Fibroblast of skin of left biceps (primary cell): ENCODE measurements at regions not wholly inside any gene's neighbourhood (a gene's known extent, or its start where the extent isn't known, plus 50 kb on each side); places are given as distances from the start of the nearest gene placed in this dataset.
"Not testable (repeated sequence)": the region's sequence is repeated elsewhere in the genome, so short reads cannot be mapped to it uniquely, and the experiment has no call there.

Experiments
- DNase-seq, 2 experiments: peaks; one replicate each; pipeline ENCODE4 v3.0.0-alpha.2; 2013; ENCODE audit warnings: low read depth in 2 of 2

DNA sequence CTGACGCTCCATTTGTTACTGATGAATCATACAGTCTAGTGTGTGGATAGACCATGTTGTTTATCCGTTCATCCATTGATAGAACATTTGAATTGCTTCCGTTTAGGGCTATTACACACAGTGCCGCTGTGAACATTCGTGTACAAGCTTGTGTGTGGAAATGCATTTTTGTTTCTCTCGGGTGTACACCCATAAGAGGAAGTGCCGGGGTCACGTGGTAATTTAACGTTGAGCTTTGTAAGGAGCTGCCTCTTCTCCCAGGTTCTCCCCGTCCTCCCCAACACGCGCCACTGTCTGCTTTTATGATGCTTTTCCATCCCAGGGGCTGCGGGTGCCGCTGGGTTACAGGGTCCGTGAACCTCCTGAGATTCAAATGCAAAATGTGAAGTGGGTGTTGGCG, 142.3 kb downstream of the IGLL1 start:
- DNase-seq, result no peak

DNA sequence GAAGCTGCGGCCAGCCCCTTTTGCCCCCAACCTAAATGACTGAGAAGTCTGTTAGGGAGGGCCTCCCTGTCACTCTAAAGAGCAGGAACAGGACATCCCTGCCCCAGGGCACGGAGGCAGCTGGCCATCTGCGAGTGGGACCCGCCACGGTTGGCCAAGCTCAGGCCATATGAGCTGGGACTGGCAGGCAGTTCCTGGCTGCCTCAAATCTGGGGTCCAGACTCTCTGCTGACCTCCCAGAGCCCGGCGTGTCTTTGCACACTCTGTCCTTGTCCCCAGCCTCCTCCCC, 143.0 kb downstream of the IGLL1 start:
- DNase-seq, result not testable (repeated sequence)

DNA sequence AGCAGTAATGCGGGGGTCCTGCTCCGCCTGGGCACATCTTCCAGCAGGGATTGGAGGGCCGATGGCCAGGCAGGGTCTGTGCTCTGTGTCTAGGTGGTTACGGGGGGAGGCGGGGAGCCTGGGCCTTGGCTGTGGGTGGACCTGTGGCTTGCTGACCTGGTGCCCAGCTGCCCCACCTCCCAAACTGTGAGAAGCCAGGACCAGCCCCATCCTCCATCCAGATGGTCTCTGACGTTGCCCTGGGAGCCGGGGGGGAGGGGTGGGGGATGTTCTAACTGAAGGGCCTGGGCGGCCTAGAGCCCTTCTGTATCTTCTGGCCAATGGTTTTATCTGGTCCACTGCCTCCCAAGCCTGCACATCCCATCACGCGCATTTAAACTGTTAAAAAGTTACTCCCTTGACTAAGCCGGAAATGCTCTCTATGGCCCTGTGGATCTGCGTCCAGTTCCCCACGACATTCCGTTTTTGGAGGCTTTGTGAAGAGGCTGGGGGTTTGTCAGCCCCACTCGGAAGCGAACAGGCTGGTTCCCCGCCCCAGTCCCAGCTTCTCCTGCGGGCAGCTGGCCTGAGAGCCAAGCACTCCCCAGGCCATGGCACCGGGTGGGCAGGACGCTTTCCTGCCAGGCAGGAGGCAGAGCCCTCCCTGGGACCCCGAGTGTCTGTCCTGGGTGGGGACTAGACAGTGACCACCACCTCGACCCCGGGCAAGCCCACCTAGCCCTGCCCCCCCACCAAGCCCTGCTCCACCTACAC, 143.6 kb downstream of the IGLL1 start:
- not testable (repeated sequence) for DNase-seq

DNA sequence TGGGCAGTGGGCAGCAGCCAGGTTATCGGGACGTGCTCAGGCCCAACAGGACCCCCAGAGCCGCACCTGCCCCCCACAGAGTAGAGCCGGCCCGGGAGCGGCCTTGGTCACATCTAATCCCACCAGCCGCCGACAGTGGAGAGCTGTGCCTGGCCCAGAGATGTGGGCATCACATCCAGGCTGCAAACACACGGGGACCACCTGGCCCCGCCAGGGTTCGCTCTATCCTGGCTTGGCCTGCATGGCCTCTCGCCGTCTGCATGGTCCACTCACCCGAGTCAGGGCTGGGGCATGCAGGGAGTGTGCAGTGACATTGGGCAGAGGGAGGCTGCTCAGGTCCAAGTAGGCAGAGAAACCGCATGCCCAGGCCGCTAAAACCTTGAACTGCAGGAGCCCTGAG, 144.9 kb downstream of the IGLL1 start:
- DNase-seq, result not testable (repeated sequence)

DNA sequence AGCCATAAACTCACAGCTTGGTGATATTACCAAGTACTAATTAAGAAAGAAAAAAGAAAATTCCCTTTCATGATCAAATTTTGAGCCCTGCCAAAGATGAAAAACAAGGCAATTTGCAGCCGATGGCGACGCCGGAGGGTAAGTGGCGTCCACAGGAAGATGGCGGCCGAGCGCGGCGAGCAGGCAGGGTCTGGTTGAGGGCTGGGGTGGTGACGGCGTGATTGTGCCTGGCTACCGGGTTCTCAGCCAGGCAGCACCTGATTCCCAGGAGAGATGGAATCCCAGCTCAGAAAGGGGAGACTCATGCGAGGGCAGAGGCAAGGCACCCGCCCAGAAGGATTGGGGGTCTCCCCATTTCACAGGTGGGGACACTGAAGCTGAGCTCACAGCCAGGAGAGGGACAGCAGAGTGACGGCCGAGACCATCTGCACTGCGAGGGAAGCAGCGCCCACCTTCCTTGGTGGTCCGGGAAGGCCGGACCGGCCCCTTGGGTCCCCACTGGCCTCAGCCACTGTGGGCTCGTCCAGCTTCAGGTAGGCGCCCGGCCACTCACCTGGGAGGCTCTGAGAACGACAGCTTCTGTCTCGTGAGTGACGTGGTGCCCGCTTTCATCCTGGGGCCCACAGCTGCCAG, 145.8 kb downstream of the IGLL1 start:
- DNase-seq, result not testable (repeated sequence)

DNA sequence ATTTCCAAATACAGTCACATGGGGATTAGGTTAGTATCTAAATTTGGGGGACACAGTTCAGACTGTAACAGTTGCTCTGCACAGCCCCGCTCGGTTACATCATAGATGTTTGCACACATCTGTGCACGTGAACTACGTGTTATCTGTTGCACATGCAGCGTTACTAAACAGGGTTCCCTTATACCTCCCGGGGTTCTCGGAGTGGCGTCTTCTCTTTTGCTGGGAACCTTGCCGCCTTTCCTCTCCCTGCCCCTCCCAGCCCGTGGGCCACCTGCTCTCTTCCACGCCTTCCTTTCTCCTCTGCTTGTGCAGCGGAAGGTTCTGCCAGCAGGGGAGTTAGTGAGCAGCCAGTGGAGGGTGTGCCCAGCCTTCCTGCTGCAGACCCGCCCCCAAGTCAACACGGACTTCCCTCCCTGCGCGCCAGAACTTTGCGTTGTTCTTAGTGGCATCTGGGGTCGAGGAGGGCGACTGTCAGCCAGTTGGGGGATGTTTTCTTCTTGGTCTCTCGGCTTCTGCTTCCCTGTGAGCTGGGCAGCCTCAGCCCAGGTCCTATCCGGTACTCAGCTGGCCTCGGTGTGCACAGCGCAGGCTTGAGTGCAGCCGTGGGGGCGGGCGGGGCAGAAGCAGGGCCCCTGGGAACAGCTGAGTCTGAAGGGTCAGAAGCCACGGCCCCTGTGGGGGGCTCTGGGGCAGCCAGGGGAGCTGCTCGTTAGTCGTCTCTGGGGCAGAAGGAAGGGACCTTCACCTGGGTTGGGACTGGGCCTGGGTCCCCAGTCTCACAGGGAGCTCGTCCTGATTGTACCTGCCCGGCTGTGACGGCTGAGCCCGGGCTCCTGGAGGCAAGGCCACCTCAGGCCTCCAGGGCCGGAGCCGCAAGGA, 146.7 kb downstream of the IGLL1 start:
- not testable (repeated sequence) for DNase-seq

DNA sequence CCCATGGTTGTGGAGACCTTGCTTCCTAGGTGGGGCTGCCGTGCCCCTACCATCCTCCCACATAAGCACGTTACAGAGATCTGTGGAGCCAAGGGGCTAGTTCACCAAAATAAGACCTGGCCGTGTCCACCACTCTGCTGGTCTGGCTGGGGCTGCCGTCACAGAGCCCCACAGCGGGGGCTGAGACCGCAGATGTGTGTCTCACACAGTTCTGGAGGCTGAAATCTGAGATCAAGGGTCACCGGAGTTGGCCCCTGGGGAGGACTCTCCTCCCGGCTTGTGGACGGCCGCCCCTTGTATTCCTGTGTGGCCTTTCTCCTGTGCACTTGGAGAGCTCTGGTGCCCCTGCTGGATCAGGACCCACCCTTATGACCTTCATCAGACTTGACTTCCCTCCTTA, 147.4 kb downstream of the IGLL1 start:
- not testable (repeated sequence) for DNase-seq

DNA sequence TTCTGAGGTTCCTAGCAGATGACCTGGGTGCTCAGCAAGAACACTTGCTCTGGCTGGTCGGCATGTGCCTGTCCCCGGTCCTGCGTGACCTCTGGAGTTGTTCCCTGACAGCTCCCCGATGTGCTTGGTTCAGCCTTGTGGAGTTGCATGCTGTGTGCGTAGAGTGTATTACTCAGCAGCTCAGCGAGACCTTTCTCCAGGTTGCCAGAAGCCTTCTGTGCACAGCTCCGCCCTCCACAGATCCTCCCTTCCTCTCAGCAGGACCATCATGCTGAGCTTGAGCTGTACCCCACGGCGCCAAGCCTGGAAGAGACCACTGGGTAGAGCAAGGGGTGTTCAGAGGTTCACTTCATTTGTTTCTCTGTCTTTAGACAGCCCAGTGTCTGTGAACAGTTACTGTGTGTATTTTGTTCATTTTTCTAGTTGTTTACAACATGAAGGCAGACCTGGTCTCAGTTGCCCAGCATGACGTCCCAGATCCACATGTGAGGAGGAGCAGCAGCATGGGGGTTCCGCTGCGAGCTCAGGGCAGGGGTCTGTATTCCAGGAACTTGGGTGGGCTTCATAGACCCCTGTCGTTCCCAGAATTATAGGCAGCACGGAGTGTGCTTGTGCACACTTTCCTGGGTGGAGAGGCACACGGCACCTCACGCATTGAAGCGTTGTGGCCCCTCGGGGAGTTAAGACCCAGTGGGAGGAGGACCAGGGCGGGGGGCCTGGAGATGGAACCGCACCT, 148.6 kb downstream of the IGLL1 start:
- DNase-seq, result no peak

DNA sequence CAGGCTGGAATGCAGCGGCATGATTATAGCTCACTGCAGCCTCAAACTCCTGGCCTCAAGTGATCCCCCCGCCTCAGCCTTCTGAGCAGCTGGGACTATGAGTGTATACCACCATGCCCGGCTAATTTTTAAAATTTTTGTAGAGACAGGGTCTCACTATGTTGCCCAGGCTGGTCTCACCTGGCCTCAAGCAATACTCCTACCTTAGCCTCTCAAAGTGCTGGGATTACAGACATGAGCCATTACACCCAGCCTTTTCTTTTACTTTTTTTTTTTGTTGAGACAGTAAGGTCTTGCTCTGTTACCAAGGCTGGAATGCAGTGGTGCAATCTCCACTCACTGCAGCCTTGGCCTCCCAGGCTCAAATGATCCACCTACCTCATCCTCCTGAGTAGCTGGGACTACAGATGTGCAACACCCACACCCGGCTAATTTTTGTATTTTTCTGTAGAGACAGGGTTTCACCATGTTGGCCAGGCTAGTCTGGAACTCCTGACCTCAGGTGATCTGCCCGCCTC, 155.5 kb downstream of the IGLL1 start:
- not testable (repeated sequence) for DNase-seq

DNA sequence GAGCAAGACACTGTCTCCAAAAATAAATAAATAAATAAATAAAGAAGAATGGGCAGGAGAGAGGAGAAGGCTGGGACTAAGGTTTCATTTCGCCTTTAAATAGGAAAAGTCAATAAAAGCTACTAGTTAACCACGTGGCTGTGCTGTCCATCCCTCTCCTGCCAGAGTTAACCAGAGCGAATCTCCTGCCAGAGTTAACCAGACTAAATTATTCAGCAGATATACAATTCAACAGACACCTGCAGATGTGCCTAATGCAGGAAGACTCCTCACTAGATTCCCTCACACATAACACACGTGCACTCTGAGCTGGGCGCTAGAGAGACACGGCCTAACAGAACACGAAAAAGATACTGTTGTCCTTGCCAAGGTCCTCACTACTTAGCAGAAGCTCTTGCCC, 156.1 kb downstream of the IGLL1 start:
- no peak for DNase-seq

DNA sequence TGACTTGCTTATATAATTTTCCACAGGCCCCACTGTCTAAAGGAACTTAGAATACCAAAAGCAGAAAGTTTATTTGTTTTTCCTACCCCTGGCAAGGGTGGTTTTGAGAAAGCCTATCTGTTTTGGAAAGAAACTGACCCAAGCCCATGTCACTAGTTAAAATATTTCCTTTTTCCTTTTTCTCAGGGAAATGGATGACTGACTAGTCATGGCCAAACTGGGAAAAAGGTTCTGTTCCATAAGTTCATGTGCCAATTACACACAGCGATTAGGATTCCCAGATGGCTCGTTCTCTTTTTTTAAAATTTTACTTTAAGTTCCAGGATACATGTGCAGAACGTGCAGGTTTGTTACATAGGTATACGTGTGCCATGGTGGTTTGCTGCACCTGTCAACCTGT, 157.8 kb downstream of the IGLL1 start:
- not testable (repeated sequence) for DNase-seq

DNA sequence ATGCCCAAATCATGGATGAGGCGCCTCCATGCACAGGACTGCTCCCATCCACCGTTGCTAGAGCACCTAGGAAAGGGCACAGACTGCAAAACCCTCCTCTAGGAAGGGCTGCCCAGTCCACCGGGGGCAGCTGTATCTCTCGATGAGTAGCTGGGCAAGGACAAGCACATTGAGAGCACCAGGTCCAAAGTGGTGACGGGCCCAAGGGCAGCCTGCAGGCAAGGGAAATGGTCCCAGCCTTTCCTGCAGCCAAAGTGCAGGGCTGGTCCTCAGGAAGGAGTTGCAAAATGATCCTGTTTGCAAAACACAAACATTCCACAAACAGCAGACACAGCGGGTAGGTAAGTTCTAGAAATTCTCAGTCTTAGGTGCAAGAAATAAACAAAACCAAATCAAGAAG, 158.8 kb downstream of the IGLL1 start:
- DNase-seq, result not testable (repeated sequence)

DNA sequence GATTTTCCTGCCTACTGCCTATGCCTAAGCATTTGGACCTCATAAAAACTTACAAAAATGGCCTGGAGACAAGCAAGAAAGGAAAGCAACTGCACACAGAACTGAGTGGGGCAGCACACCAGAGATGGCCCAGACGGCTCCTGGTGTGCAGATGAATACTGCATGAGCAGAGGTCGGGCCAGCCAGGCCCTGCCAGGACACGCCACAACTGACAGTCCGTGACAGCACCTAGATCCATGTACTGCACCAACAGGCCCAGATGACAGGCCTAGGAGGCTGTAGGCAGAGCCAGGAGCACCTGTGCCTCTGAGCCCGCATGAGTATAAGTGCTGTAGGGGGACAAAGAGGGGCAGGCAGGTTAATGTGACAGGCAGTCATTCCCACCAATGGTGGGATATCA, 160.2 kb downstream of the IGLL1 start:
- no peak for DNase-seq

DNA sequence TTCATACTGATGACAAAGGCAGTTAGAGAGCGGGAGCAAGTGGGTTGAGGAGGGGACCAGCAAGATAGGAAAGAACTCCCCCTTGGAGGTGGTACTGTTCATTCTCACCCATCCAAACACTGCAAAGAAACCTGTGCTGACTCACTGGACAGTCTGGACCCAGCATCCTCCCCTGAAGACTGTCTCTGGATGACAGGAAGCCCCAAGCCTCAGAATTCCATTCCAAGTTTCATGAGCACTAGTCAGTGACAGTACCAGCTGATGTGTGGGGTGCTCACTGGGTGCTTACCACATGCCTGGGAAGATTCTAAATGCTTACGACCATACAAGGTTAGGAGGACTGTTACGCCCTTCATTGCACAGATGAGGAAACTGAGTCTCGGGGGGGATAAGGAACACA, 160.9 kb downstream of the IGLL1 start:
- DNase-seq, result no peak

DNA sequence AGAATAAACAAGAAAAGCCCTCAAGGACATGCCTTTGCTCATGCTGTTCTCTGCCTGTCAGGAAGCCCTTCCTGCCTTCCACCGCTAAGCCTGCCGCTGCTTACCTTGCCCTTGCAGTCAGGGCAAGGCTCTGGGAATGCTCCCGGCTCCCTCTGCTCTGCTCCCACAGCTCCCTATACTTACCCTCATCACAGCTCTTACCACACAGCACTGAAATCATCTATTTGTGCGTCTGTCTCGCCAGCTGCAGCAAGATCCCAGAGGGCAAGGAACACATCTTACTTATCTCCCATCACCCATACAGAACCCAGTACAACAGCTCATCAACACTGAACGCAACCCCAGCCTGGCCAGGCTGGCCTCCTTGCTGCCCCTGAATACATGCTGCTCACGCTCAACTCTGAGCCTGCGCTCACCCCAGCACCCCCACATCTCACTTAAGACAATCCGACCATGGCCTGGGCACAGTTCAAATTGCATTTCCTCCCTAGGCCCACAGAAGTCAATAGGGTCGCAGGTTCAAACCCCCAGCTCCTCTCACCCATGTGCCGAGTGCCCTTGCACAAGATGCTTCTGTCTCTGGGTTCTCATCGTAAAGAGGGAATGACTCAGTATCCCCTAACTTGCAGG, 161.8 kb downstream of the IGLL1 start:
- no peak for DNase-seq

DNA sequence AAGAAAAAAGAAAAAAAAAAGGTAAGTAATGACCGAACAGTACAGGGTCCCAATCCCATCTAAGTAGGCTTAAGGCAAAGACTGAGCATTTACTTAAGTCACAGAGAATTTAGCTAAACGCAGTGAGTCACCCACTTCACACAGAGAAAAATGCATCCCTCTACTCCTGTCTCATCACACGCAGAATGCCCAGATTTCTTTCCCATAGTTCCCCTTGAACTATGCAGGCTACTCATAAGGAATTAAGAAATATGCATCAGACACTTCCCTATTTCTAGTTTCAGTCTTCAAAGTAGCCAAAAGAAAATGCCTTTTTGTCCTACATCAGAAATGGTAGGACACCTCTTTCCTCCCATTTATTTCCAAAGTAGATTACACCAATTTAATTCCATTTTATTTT, 162.8 kb downstream of the IGLL1 start:
- DNase-seq, result not testable (repeated sequence)

DNA sequence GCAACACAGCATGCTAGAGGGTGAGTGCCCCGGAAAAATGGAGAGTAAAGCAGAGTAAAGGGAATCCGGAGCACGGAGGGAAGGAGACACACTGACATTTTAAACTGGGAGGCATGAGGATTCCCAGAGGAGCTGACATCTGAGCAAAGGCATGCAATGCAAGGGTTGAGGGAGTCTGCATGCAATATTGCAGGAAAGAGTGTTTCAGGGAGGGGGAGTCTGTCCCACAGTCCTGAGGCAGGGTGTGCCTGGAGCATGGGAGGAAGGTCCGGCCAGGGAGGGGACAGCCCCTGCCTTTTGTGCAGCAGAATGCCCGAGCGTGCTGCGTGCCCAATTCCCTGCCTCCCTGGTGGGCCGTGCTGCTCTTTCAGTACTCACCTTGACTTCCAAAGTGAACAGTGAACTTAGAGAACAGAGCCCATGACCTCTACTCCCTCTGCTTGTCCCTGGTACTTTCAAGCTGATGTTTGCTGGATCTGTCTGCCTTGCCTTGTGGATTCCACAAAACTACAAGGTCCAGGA, 163.9 kb downstream of the IGLL1 start:
- DNase-seq, result not testable (repeated sequence)

DNA sequence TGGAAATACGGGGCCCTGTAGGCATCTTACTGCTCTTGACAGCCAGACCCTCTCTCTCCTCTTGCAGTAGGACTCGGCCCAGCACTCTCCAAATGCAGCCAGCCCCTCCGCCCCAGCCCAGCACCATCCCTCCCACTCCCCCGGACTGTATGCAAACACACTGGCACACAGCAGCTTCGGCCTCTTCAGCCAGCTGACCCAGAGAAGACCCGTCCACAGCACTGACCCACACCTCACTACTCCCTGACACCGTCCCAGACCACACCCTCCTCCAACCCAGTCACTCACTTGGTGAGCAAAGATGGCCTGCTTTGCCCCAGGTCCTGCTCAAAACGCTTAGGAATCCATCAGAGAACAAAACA, 164.6 kb downstream of the IGLL1 start:
- DNase-seq, result no peak

DNA sequence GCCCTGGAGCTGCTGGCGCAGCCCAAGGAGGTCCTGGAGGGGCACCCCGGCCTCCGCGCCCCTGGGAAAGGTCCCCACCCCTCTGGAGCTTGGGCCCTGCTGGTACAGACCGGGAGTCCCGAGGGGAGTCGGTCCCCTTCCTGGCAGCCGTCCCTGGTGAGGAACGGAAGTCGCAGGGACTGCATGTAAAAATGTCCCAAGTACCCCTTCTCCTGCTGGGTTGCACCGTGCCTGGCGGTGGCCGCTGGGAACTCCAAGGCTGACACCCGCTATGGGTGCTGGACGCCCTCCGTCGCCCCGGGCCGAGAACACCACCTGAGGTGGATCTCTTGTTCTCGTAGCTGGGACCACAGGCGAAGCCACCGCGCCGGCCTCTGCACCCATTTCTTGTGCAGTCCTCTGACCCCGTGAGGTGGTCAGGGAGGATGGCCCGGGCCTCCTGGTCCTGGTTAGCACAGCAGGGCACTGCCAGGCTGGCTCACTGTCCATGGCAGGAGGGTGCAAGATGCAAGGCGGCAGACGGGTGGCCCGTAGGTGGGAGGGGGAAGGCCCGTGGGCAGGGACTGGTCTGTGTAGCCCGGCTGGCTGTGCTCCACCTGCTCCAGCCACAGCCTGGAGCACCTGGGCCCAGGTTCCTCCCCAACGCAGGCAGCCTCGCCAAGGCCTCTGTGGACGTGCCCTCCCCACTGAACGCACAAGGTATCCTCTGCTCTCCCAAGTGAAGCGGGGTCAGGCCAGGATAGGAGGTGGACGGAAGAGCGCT, 165.2 kb downstream of the IGLL1 start:
- DNase-seq, result no peak

DNA sequence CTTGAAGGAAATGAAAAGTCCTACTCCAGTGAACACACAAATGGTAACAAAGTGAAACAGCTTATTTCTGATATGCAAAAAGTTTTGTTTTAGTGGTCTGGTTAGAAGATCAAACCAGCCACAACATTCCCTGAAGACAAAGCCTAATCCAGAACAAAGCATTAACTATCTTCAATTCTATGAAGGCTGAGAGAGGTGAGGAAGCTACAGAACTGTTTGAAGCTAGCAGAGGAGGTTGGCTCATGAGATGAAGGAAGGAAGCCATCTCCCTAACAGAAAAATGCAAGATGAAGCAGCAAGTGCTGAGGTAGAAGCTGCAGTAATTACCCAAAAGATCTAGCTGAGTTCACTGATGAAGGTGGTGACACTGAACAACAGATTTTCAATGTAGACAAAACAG, 168.4 kb downstream of the IGLL1 start:
- DNase-seq, result no peak
